NOMO-1 (cell line): ENCODE measurements at regions not wholly inside any gene's neighbourhood (a gene's known extent, or its start where the extent isn't known, plus 50 kb on each side); places are given as distances from the start of the nearest gene placed in this dataset.
"Not testable (repeated sequence)": the region's sequence is repeated elsewhere in the genome, so short reads cannot be mapped to it uniquely, and the experiment has no call there.

Source experiments
- DNase-seq, 2 experiments: peaks; one replicate each; lab custom pipeline; 2025; ENCODE audit not compliant: unreplicated experiment in 2 of 2; lab: John Stamatoyannopoulos, UW

GRCh38 chr11:41675205-41675604, 215.8 kb upstream of the LRRC4C start:
- no peak for DNase-seq

DNA sequence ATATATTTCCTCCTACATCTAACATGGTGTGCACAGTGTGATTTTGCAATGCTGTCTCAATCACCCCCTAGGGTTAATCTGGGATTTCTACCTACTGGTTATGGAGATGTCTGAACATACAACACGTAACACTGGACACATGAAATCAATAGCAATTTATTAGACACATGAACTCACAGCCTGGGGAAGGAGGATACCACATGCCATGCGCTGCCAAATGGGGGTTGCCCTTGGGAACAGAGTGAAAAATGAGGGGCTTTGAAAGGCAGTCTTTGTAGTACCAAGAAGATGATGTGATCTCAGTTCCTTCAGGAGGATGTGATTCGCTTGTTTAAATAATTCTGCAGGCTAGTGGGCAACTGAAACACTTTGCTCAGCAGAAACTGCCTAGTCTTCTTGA, 253.6 kb upstream of the LRRC4C start:
- no peak for DNase-seq

GRCh38 chr11:41714101-41714500, 254.6 kb upstream of the LRRC4C start:
- DNase-seq = no peak

DNA sequence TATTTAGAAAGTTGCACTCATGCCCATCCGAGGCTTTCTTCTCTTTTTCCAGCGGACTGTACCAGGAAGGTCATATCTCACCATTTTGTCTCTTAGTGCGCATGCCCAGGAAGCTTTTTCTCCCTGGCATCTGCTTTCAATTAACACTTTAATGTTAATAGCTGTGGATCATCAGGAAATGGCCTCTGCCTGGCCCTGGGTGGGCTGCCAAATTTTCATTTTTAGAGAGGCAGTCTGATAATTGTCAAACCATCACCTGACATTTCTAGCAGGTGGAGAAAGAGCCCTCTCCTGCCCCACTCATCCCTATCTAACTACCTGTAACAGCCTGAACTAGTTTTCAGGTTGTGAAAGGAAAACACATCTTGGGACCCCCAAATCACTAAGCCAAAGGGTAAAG, 257.4 kb upstream of the LRRC4C start:
- DNase-seq = no peak

GRCh38 chr11:41720761-41721160, 261.3 kb upstream of the LRRC4C start:
- no peak for DNase-seq

- DNase-seq = not testable (repeated sequence)
Observed at GRCh38 chr11:41728161-41728560, 268.7 kb upstream of the LRRC4C start.

DNA sequence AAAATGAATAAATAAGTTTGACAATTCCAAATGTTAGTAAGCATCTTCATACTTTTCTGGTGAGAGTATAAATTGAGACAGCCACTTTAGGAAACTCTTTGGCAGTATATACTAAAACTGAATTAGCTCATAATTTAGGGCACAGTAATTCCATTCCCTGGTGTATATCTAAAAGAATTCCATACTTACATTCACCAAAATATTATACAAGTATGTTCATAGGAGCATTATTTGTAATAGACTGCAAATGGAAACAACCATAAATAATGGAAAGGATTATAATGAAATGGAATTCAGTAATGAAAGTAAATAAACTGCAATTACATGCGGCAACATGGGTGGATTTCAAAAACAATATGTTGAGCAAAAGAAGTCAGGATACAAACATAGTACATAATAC, 315.8 kb upstream of the LRRC4C start:
- no peak for DNase-seq

DNA sequence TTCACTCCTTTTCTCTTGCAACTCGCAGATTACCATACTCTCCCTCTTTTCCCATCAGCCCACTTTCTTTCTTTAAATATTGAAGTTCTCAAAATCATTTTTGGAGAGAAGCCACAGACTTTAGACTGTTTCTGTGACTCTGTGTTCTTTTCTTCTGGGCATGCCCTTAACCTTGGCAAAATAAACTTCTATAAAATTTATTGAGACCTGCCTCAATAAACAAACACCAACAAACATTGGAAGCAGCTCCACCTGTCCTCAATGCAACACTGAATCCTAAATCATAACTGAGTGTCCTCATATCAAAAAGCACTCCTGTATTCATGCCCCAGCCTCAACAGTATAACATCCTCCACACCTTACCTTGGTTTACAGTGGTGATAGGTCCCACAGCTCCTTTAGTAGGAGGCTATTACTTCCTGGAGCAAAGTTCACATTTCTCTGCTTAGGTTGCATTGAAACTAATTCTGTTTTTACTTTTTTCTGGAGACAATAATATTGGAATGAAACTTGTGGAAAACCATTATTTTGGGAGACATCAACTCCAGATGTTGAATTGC, 320.0 kb upstream of the LRRC4C start:
- no peak for DNase-seq

- no peak for DNase-seq
Observed at GRCh38 chr11:41781441-41781840, 322.0 kb upstream of the LRRC4C start.

GRCh38 chr11:41784513-41785335, 325.3 kb upstream of the LRRC4C start:
- DNase-seq = no peak

DNA sequence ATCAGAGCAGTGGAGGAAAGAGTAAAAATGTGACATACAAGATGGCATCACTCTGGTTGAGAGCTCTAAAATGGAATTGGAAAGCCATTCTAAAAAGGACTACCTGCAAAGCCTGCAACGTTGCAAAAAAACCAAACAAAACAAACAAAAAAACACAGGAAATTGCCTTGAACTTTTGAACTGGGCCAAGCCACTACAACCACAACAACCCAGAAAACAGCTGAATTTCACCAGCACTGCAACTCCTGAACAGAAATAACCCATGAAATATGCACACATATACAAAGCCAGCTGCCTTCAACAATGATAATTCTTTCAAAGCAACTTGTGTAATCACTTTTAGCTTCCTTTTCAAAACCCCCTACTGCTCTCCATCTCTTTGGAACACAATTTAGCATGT, 326.6 kb upstream of the LRRC4C start:
- no peak for DNase-seq

GRCh38 chr11:41788177-41788576, 328.7 kb upstream of the LRRC4C start:
- no peak for DNase-seq

GRCh38 chr11:41789376-41789775, 329.9 kb upstream of the LRRC4C start:
- DNase-seq = no peak

DNA sequence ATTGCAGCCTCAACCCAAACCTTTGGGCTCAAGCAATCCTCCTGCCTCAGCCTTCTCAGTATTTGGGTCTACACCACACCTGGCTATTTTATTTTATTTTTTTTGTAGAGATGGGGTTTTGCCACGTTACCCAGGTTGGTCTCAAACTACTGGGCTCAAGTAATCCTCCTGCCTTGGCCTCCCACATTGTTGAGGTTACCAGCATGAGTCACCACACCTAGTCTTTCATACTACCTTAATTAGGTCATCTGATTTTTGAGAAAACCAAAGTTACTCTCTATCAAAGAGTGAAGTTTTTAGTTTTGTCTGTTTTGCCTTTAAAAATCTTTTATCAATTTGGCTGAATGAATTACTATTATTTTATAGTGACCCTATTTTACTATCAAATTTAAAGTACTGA, 335.6 kb upstream of the LRRC4C start:
- no peak for DNase-seq

GRCh38 chr11:41799754-41800153, 340.3 kb upstream of the LRRC4C start:
- DNase-seq = no peak

DNA sequence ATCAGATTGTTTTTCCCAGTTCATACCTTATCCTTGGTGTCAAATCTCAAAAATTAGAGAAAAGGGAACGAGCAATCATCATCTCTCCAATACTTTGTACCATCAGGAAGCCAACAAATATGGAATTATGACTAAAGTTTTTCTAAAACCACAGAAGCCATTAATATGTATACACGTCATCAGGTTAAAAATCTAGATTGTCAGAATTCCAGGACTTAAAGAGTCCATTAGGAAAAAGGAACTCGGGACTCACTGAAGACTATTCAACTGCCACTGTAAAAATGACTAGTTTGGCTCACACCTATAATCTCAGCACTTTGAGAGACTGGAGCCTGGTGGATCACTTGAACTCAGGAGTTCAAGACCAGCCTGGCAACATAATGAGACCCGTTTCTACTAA, 344.4 kb upstream of the LRRC4C start:
- no peak for DNase-seq

- DNase-seq = no peak
Observed at GRCh38 chr11:41816396-41816795, 356.9 kb upstream of the LRRC4C start.

DNA sequence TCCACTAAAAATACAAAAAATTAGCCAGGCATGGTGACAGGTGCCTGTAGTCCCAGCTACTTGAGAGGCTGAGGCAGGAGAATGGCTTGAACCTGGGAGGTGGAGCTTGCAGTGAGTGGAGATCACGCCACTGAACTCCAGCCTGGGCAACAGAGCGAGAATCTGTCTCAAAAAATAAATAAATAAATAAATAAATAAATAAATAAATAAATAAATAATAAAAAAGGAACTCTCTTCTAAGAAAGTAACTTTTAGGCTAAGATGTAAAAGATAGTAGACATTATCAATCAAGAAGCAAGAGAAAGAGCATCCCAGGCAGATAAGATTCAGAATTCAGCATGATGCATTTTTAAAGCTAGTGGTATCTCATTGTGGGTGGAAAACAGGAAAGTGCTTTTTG, 364.8 kb upstream of the LRRC4C start:
- not testable (repeated sequence) for DNase-seq

- DNase-seq = no peak
Observed at GRCh38 chr11:41826085-41826484, 366.6 kb upstream of the LRRC4C start.

GRCh38 chr11:41836431-41836830, 377.0 kb upstream of the LRRC4C start:
- DNase-seq = no peak

- DNase-seq = no peak
Observed at GRCh38 chr11:41842673-41843072, 383.2 kb upstream of the LRRC4C start.

- DNase-seq = no peak
Observed at GRCh38 chr11:41845066-41845465, 385.6 kb upstream of the LRRC4C start.

- no peak for DNase-seq
Observed at GRCh38 chr11:41848349-41848748, 388.9 kb upstream of the LRRC4C start.
